HEK293T (cell line): ENCODE measurements at regions not wholly inside any gene's neighbourhood (a gene's known extent, or its start where the extent isn't known, plus 50 kb on each side); places are given as distances from the start of the nearest gene placed in this dataset.

ENCODE experiments used
- CTCF ChIA-PET: fragments of 350-600 bp; formaldehyde crosslinking; extraction: SDS; loops from one replicate; lab custom pipeline; 2021; ENCODE audit warnings: antibody characterized with exemption, inconsistent platforms; lab: Yijun Ruan, JAX
- POLR2A ChIA-PET: fragments of 350-600 bp; formaldehyde crosslinking; extraction: SDS; loops from one replicate; lab custom pipeline; 2020; ENCODE audit warnings: antibody characterized with exemption, inconsistent platforms; lab: Yijun Ruan, JAX
- DNase-seq: peaks from one replicate; pipeline ENCODE4 v3.0.0; 2012; ENCODE audit warnings: mixed read lengths; ENCODE audit errors: extremely low spot score
- ARNT ChIP-seq: fragments of 450-650 bp; IDR thresholded peaks from 2 replicates; pipeline ENCODE4 v1.6.1; 2017; ENCODE audit warnings: mild to moderate bottlenecking
- BHLHE40 ChIP-seq: fragments of 450-650 bp; IDR thresholded peaks from 2 replicates; pipeline ENCODE4 v1.6.1; 2016; ENCODE audit warnings: mild to moderate bottlenecking, moderate library complexity, borderline replicate concordance
- CTBP1 ChIP-seq: fragments of 450-650 bp; IDR thresholded peaks from 2 replicates; pipeline ENCODE4 v1.6.1; 2016; ENCODE audit warnings: borderline replicate concordance
- ELF4 ChIP-seq: fragments of 450-650 bp; IDR thresholded peaks from 2 replicates; pipeline ENCODE4 v1.6.1; 2017; ENCODE audit warnings: antibody characterized with exemption
- FOXA1 ChIP-seq: fragments of 450-650 bp; IDR thresholded peaks from 2 replicates; pipeline ENCODE4 v1.6.1; 2016; ENCODE audit warnings: mild to moderate bottlenecking
- FOXK2 ChIP-seq: fragments of 450-650 bp; IDR thresholded peaks from 2 replicates; pipeline ENCODE4 v1.6.1; 2016; ENCODE audit warnings: mild to moderate bottlenecking
- FOXM1 ChIP-seq: fragments of 450-650 bp; IDR thresholded peaks from 2 replicates; pipeline ENCODE4 v1.6.1; 2017; ENCODE audit warnings: mild to moderate bottlenecking, borderline replicate concordance
- HDGF ChIP-seq: fragments of 450-650 bp; IDR thresholded peaks from 2 replicates; pipeline ENCODE4 v1.6.1; 2017; ENCODE audit warnings: antibody characterized with exemption, borderline replicate concordance
- L3MBTL2 ChIP-seq: fragments of 450-650 bp; conservative IDR thresholded peaks from 2 replicates; pipeline ENCODE4 v1.6.1; 2016; ENCODE audit warnings: mild to moderate bottlenecking
- LEF1 ChIP-seq: fragments of 450-650 bp; IDR thresholded peaks from 2 replicates; pipeline ENCODE4 v1.6.1; 2017; ENCODE audit warnings: mild to moderate bottlenecking, borderline replicate concordance
- NFRKB ChIP-seq: fragments of 450-650 bp; IDR thresholded peaks from 2 replicates; pipeline ENCODE4 v1.6.1; 2016; ENCODE audit warnings: mild to moderate bottlenecking, moderate library complexity
- PKNOX1 ChIP-seq: fragments of 450-650 bp; IDR thresholded peaks from 2 replicates; pipeline ENCODE4 v1.6.1; 2016
- SP1 ChIP-seq: fragments of 450-650 bp; IDR thresholded peaks from 2 replicates; pipeline ENCODE4 v1.6.1; 2017
- SUZ12 ChIP-seq: fragments of 450-650 bp; IDR thresholded peaks from 2 replicates; pipeline ENCODE4 v1.6.1; 2016; ENCODE audit warnings: mild to moderate bottlenecking
- TARDBP ChIP-seq: fragments of 450-650 bp; IDR thresholded peaks from 2 replicates; pipeline ENCODE4 v1.6.1; 2016
- ZNF384 ChIP-seq: fragments of 450-650 bp; IDR thresholded peaks from 2 replicates; pipeline ENCODE4 v1.6.1; 2016

GRCh38 chr2:225226441-225226840 is 173.1 kb upstream of the NYAP2 start:
- DNase-seq, result no peak
- ChIA-PET CTCF (no interaction called here), POLR2A (no interaction called here)
- TF ChIP-seq FOXK2 (no peak), BHLHE40 (no peak), ELF4 (no peak), SUZ12 (no peak), LEF1 (no peak), PKNOX1 (no peak), FOXM1 (no peak)

GRCh38 chr2:225223301-225223700 is 176.2 kb upstream of the NYAP2 start:
- no peak for DNase-seq
- ChIA-PET CTCF (no interaction called here), POLR2A (no interaction called here)
- TF ChIP-seq HDGF (no peak), TARDBP (no peak), SP1 (no peak), L3MBTL2 (no peak), NFRKB (no peak), FOXK2 (no peak), LEF1 (no peak), PKNOX1 (no peak), FOXM1 (no peak), SUZ12 (no peak), ELF4 (no peak), ZNF384 (no peak), BHLHE40 (no peak), FOXA1 (no peak), ARNT (no peak), CTBP1 (no peak)

GRCh38 chr2:225207471-225207870 is 165.2 kb upstream of the DOCK10 start:
- ChIA-PET CTCF (no interaction called here), POLR2A (no interaction called here)
- no peak for TF ChIP-seq FOXM1
- TF ChIP-seq FOXA1, result no peak
- TF ChIP-seq FOXK2, result no peak
- TF ChIP-seq ELF4, result no peak
- TF ChIP-seq LEF1, result no peak
- no peak for TF ChIP-seq ARNT
- TF ChIP-seq NFRKB, result no peak
- no peak for TF ChIP-seq ZNF384
- TF ChIP-seq SP1, result no peak
- no peak for TF ChIP-seq PKNOX1
- TF ChIP-seq BHLHE40, result no peak
- TF ChIP-seq SUZ12, result no peak
- no peak for DNase-seq

- no peak for DNase-seq
- TF ChIP-seq BHLHE40 (no peak), HDGF (no peak), LEF1 (no peak), L3MBTL2 (no peak), SP1 (no peak), PKNOX1 (no peak)
- ChIA-PET POLR2A (no interaction called here), CTCF (no interaction called here)
Observed at GRCh38 chr2:225207043-225207442, 164.8 kb upstream of the DOCK10 start.

- no peak for DNase-seq
- CTCF ChIA-PET, result no interaction called here
- POLR2A ChIA-PET, result no interaction called here
- TF ChIP-seq LEF1 (no peak), ARNT (no peak), BHLHE40 (no peak), SUZ12 (no peak), TARDBP (no peak), ZNF384 (no peak), CTBP1 (no peak), PKNOX1 (no peak), SP1 (no peak)
Observed at GRCh38 chr2:225196579-225196978, 154.3 kb upstream of the DOCK10 start.

- no peak for DNase-seq
- TF ChIP-seq BHLHE40, result no peak
- TF ChIP-seq LEF1, result no peak
- no peak for TF ChIP-seq L3MBTL2
- no peak for TF ChIP-seq ELF4
- no peak for TF ChIP-seq CTBP1
- POLR2A ChIA-PET, result no interaction called here
- CTCF ChIA-PET, result no interaction called here
Observed at GRCh38 chr2:225192869-225193268, 150.6 kb upstream of the DOCK10 start.
